Endothelial cell of umbilical vein (primary cell): ENCODE measurements at regions not wholly inside any gene's neighbourhood (a gene's known extent, or its start where the extent isn't known, plus 50 kb on each side); places are given as distances from the start of the nearest gene placed in this dataset.

Experiments used
- BruUV-seq: library from RNA; stranded (reverse); fragments of 400-500 nt; replicated peaks from 2 replicates; lab custom pipeline; 2021; lab: Mats Ljungman, UMichigan
- CTCF ChIA-PET: fragments of 300-600, 350-600 bp; sonication (Branson Sonifier 250); formaldehyde crosslinking; loops from one replicate; lab custom pipeline; 2021; ENCODE audit warnings: antibody characterized with exemption, inconsistent platforms; lab: Charles Lee
- POLR2A ChIA-PET: fragments of 300-600, 350-600 bp; sonication (Branson Sonifier 250); formaldehyde crosslinking; loops from one replicate; lab custom pipeline; 2021; ENCODE audit warnings: antibody characterized with exemption, inconsistent platforms; lab: Charles Lee
- DNase-seq: peaks from one replicate; pipeline ENCODE4 v3.0.0-alpha.2; 2011; ENCODE audit warnings: low read depth, low spot score
- FAIRE-seq: peaks from 2 replicates; lab custom pipeline; 2011; peaks lifted over from hg19 to GRCh38; lab: Jason Lieb, UNC
- H2AFZ ChIP-seq: 2 replicates; pipeline ENCODE4 v1.6.0; 2012; ENCODE audit warnings: low read depth, low read length, control low read depth, inconsistent platforms
- H3K27ac ChIP-seq: 2 replicates; pipeline ENCODE4 v1.5.1; 2011; ENCODE audit warnings: low read depth, mild to moderate bottlenecking, control low read depth, low read length, moderate library complexity; ENCODE audit not compliant: insufficient read depth
- H3K27me3 ChIP-seq, 2 experiments: 2 replicates each; pipeline versions ENCODE4 v1.6.0 to v1.6.1; 2011; ENCODE audit warnings: low read length in 2 of 2, mixed read lengths in 1 of 2; ENCODE audit not compliant: control insufficient read depth in 2 of 2, insufficient read depth in 2 of 2
- H3K36me3 ChIP-seq, 2 experiments: 2 replicates in 1 of 2; 3 replicates in 1 of 2; pipeline ENCODE4 v1.5.1; 2011; ENCODE audit warnings: low read length in 2 of 2, mild to moderate bottlenecking in 1 of 2, moderate library complexity in 1 of 2; ENCODE audit not compliant: control insufficient read depth in 2 of 2, insufficient read depth in 2 of 2; ENCODE audit errors: extremely low read depth in 1 of 2
- H3K4me1 ChIP-seq: 3 replicates; pipeline ENCODE4 v1.5.1; 2011; ENCODE audit warnings: mild to moderate bottlenecking, low read length; ENCODE audit not compliant: control insufficient read depth, insufficient read depth; ENCODE audit errors: extremely low read depth
- H3K4me2 ChIP-seq: 2 replicates; pipeline ENCODE4 v1.6.1; 2011; ENCODE audit warnings: low read length, control low read depth, mixed read lengths; ENCODE audit not compliant: insufficient read depth
- H3K4me3 ChIP-seq, 3 experiments: fragments of 200-600 bp in 1 of 3; sonication (generic), shearing (Covaris generic) in 1 of 3; replicated peaks in 1 of 3; 2 replicates each; pipeline ENCODE4 v1.5.1; 2011 to 2016; ENCODE audit warnings: control low read depth in 3 of 3, low read length in 3 of 3, mild to moderate bottlenecking in 2 of 3, inconsistent platforms in 1 of 3, low read depth in 1 of 3, moderate library complexity in 1 of 3; ENCODE audit not compliant: insufficient read depth in 1 of 3
- H3K79me2 ChIP-seq: 2 replicates; pipeline ENCODE4 v1.6.0; 2012; ENCODE audit warnings: low read length, inconsistent platforms; ENCODE audit not compliant: control insufficient read depth, insufficient read depth
- H3K9ac ChIP-seq: replicated peaks from 2 replicates; pipeline ENCODE3; 2011; ENCODE audit warnings: low read length, control low read depth; ENCODE audit not compliant: insufficient read depth; ENCODE audit errors: extremely low read depth
- H3K9me1 ChIP-seq: replicated peaks from 3 replicates; pipeline ENCODE4 v1.6.0; 2011; ENCODE audit warnings: mild to moderate bottlenecking, low read length; ENCODE audit not compliant: control insufficient read depth, insufficient read depth; ENCODE audit errors: extremely low read depth
- H3K9me3 ChIP-seq: replicated peaks from 2 replicates; pipeline ENCODE4 v1.5.1; 2012; ENCODE audit warnings: low read length, inconsistent platforms; ENCODE audit not compliant: control insufficient read depth, insufficient read depth
- H4K20me1 ChIP-seq: replicated peaks from 2 replicates; pipeline ENCODE3; 2011; ENCODE audit warnings: mild to moderate bottlenecking, low read length; ENCODE audit not compliant: control insufficient read depth, insufficient read depth; ENCODE audit errors: extremely low read depth
- EZH2 ChIP-seq: IDR thresholded peaks from 2 replicates; pipeline ENCODE4 v1.6.1; 2012; ENCODE audit warnings: borderline replicate concordance, low read depth, mild to moderate bottlenecking, moderate library complexity, low read length, inconsistent platforms; ENCODE audit not compliant: severe bottlenecking
- FOS ChIP-seq: IDR thresholded peaks from 2 replicates; pipeline ENCODE4 v1.6.1; 2011; ENCODE audit warnings: mild to moderate bottlenecking, low read length, moderate library complexity, borderline replicate concordance; ENCODE audit not compliant: insufficient read depth
- GATA2 ChIP-seq: IDR thresholded peaks from 2 replicates; pipeline ENCODE4 v1.7.0; 2011; ENCODE audit warnings: low read depth, mild to moderate bottlenecking, moderate library complexity, mixed read lengths, low read length; ENCODE audit not compliant: insufficient read length, insufficient read depth
- JUN ChIP-seq: IDR thresholded peaks from 2 replicates; pipeline ENCODE4 v1.6.1; 2011; ENCODE audit warnings: borderline replicate concordance, low read depth; ENCODE audit not compliant: insufficient read length, insufficient read depth
- MYC ChIP-seq: IDR thresholded peaks from one replicate; pipeline ENCODE4 v1.6.1; 2011; ENCODE audit warnings: mild to moderate bottlenecking, low read depth, low read length
- POLR2A ChIP-seq: IDR thresholded peaks from 2 replicates; pipeline ENCODE4 v1.6.1; 2012; ENCODE audit warnings: low read depth, mild to moderate bottlenecking, control low read depth, low read length
- POLR2AphosphoS5 ChIP-seq: IDR thresholded peaks from 2 replicates; pipeline ENCODE4 v1.6.1; 2012; ENCODE audit warnings: low read depth, mild to moderate bottlenecking, control low read depth, low read length, moderate library complexity; ENCODE audit not compliant: insufficient read depth
- dilution Hi-C: fragments of 300-500 bp; cut with MboI; formaldehyde crosslinking; loops from one replicate; pipeline ENCODE4 v1.15.0; 2019; ENCODE audit warnings: low sequenced_read_pairs; ENCODE audit not compliant: extremely low pct_ligation_motif_present
- intact Hi-C: fragments of 100-400 bp; cut with micrococcal nuclease; formaldehyde crosslinking; loops from one replicate; pipeline ENCODE4 v1.10.0; 2022
- TF ChIP-seq, protein P1 (sequence below), 2 donors: IDR thresholded peaks; 1 replicate in 1 of 2; 2 replicates in 1 of 2; pipeline ENCODE4 v1.5.1; 2011; ENCODE audit warnings: low read length in 2 of 2, mild to moderate bottlenecking in 2 of 2, moderate library complexity in 2 of 2, control low read depth in 1 of 2, inconsistent platforms in 1 of 2, low read depth in 1 of 2; ENCODE audit not compliant: insufficient read depth in 1 of 2; ENCODE audit errors: extremely low read depth in 1 of 2
- TF ChIP-seq, protein P2 (sequence below): IDR thresholded peaks from 2 replicates; pipeline ENCODE4 v1.6.1; 2011; ENCODE audit not compliant: insufficient read depth, insufficient read length

GRCh38 chr6:90911642-90912041 lies 324.8 kb upstream of the MAP3K7 start:
- H3K9me1 ChIP-seq, result no peaks in the 10 kb centered on the region
- no peak for DNase-seq
- H2AFZ ChIP-seq, result no peak overlapping the region
- ChIA-PET POLR2A (no interaction called here), CTCF (no interaction called here)
- H3K4me3 ChIP-seq, result no peak overlapping the region
- H3K9ac ChIP-seq, result no peak overlapping the region
- dilution Hi-C loops, result no loop called here
- H3K27ac ChIP-seq, result no peak overlapping the region
- no peak for FAIRE-seq
- H3K9me3 ChIP-seq, result no peaks in the 10 kb centered on the region
- BruUV-seq, result no TSS peak
- intact Hi-C loops, result no loop called here
- no peaks in the 10 kb centered on the region for H3K79me2 ChIP-seq
- no peaks in the 10 kb centered on the region for H3K4me1 ChIP-seq
- H3K36me3 ChIP-seq, result no peaks in the 10 kb centered on the region
- TF ChIP-seq MYC (no peak), EZH2 (no peak), POLR2AphosphoS5 (no peak), JUN (no peak), GATA2 (no peak)
- H3K27me3 ChIP-seq, result no peaks in the 10 kb centered on the region
- H4K20me1 ChIP-seq, result no peaks in the 10 kb centered on the region
- H3K4me2 ChIP-seq, result no peak overlapping the region

DNA sequence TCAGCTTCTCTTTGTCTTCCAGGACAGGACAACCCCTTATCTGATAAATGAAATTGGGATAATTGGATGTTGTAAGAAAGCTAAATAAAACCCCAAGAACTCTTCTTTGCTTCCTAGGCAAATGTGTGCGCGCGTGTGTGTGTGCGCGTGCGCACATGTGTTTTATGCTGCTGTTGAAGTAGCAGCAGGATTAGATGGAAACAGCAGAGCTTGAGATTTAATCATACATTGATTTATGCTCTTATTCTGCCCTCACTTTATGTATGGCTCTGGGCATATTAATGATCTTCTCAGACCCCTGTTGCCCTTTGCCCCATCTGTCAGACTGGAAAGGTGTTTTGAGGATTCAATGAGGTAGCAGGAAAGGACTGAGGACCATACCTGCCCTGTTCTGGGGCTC lies 324.0 kb upstream of the MAP3K7 start:
- no TSS peak for BruUV-seq
- POLR2A ChIA-PET, result no interaction called here
- FAIRE-seq, result no peak

More for the DNA sequence above, 324.0 kb upstream of the MAP3K7 start:
- Histone ChIP-seq H3K27ac (no peak overlapping the region), H2AFZ (no peak overlapping the region), H3K4me1 (no peaks in the 10 kb centered on the region), H3K9ac (no peak overlapping the region), H3K4me3 (no peak overlapping the region), H3K4me2 (no peak overlapping the region), H3K9me3 (no peaks in the 10 kb centered on the region), H3K36me3 (no peaks in the 10 kb centered on the region), H3K9me1 (no peaks in the 10 kb centered on the region), H3K27me3 (no peaks in the 10 kb centered on the region), H4K20me1 (no peaks in the 10 kb centered on the region), H3K79me2 (no peaks in the 10 kb centered on the region)
- no peak for DNase-seq
- TF ChIP-seq, protein P1, sequence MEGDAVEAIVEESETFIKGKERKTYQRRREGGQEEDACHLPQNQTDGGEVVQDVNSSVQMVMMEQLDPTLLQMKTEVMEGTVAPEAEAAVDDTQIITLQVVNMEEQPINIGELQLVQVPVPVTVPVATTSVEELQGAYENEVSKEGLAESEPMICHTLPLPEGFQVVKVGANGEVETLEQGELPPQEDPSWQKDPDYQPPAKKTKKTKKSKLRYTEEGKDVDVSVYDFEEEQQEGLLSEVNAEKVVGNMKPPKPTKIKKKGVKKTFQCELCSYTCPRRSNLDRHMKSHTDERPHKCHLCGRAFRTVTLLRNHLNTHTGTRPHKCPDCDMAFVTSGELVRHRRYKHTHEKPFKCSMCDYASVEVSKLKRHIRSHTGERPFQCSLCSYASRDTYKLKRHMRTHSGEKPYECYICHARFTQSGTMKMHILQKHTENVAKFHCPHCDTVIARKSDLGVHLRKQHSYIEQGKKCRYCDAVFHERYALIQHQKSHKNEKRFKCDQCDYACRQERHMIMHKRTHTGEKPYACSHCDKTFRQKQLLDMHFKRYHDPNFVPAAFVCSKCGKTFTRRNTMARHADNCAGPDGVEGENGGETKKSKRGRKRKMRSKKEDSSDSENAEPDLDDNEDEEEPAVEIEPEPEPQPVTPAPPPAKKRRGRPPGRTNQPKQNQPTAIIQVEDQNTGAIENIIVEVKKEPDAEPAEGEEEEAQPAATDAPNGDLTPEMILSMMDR (IDR thresholded peaks at IDR 0.05; ENCODE audit: extremely low read depth in 1 of 2, insufficient read depth in 1 of 2, low read depth in 1 of 2, low read length in 2 of 2), result no peak
- TF ChIP-seq GATA2 (no peak), JUN (no peak), FOS (no peak), MYC (no peak), POLR2A (no peak), POLR2AphosphoS5 (no peak), EZH2 (no peak)
- TF ChIP-seq, protein P2, sequence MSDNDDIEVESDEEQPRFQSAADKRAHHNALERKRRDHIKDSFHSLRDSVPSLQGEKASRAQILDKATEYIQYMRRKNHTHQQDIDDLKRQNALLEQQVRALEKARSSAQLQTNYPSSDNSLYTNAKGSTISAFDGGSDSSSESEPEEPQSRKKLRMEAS, result no peak
- intact Hi-C loops (no loop called here), dilution Hi-C loops (no loop called here)
- CTCF ChIA-PET, result no interaction called here
